ENCODE measurements at regions not wholly inside any gene's neighbourhood (a gene's known extent, or its start where the extent isn't known, plus 50 kb on each side); places are given as distances from the start of the nearest gene placed in this dataset.

GRCh38 chr11:110032957-110033570 is 60.1 kb upstream of the ZC3H12C start:
- DNase-seq, result no peak

- no peak for DNase-seq
Observed at GRCh38 chr11:110034806-110035205, 58.4 kb upstream of the ZC3H12C start.

GRCh38 chr11:110035357-110035756 is 57.8 kb upstream of the ZC3H12C start:
- no peak for DNase-seq

GRCh38 chr11:110038201-110038600 is 55.0 kb upstream of the ZC3H12C start:
- DNase-seq, result peak; percentile 69
